Peyer's patch (tissue), 4 donors: ENCODE measurements at regions not wholly inside any gene's neighbourhood (a gene's known extent, or its start where the extent isn't known, plus 50 kb on each side); places are given as distances from the start of the nearest gene placed in this dataset.
"Not testable (repeated sequence)": the region's sequence is repeated elsewhere in the genome, so short reads cannot be mapped to it uniquely, and the experiment has no call there.

Experiments used
- POLR2A ChIP-seq, 2 donors: fragments of 450-650 bp; IDR thresholded peaks; one replicate each; pipeline ENCODE4 v1.5.1; 2017; ENCODE audit warnings: antibody characterized with exemption in 2 of 2, mild to moderate bottlenecking in 2 of 2, moderate library complexity in 2 of 2
- TF ChIP-seq, protein P1 (sequence below), 6 experiments: fragments of 450-650 bp in 4 of 6; fragments of 200-600 bp in 2 of 6; sonication (generic) in 1 of 6; IDR thresholded peaks; one replicate each; pipeline ENCODE4 v1.5.1; 2017 to 2019; ENCODE audit warnings: antibody characterized with exemption in 6 of 6, mild to moderate bottlenecking in 3 of 6, moderate library complexity in 1 of 6

DNA sequence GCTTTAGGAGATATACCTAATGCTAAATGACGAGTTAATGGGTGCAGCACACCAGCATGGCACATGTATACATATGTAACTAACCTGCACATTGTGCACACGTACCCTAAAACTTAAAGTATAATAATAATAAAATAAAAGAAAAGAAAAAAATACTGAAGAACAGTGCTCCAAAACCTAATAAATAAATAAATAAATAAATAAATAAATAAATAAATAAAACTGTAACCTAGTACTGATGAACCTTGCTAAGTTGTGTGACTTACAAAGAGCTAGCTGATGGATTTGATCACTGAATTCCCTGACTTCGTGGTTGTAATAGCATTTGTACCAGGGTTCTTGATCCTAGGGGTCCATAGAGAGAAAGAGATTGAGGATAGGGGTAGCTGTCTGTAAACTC lies 258.6 kb downstream of the HNRNPD start:
- TF ChIP-seq, protein P1, sequence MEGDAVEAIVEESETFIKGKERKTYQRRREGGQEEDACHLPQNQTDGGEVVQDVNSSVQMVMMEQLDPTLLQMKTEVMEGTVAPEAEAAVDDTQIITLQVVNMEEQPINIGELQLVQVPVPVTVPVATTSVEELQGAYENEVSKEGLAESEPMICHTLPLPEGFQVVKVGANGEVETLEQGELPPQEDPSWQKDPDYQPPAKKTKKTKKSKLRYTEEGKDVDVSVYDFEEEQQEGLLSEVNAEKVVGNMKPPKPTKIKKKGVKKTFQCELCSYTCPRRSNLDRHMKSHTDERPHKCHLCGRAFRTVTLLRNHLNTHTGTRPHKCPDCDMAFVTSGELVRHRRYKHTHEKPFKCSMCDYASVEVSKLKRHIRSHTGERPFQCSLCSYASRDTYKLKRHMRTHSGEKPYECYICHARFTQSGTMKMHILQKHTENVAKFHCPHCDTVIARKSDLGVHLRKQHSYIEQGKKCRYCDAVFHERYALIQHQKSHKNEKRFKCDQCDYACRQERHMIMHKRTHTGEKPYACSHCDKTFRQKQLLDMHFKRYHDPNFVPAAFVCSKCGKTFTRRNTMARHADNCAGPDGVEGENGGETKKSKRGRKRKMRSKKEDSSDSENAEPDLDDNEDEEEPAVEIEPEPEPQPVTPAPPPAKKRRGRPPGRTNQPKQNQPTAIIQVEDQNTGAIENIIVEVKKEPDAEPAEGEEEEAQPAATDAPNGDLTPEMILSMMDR (IDR thresholded peaks at IDR 0.05) = not testable (repeated sequence)
- TF ChIP-seq POLR2A (IDR thresholded peaks at IDR 0.05) = not testable (repeated sequence)
